Glutamatergic neuron (in vitro differentiated cells): ENCODE measurements at regions not wholly inside any gene's neighbourhood (a gene's known extent, or its start where the extent isn't known, plus 50 kb on each side); places are given as distances from the start of the nearest gene placed in this dataset.

Experiments
- DNase-seq: peaks from one replicate; pipeline ENCODE4 v3.0.0; 2022
- H3K27ac Mint-ChIP-seq: one replicate; pipeline ENCODE4 v1.8.0; 2020; ENCODE audit warnings: mild to moderate bottlenecking, mixed read lengths, inconsistent platforms; ENCODE audit not compliant: unreplicated experiment
- H3K27me3 Mint-ChIP-seq: one replicate; pipeline ENCODE4 v1.8.0; 2020; ENCODE audit warnings: mild to moderate bottlenecking, moderate library complexity, mixed read lengths, inconsistent platforms; ENCODE audit not compliant: unreplicated experiment
- H3K36me3 Mint-ChIP-seq: one replicate; pipeline ENCODE4 v1.8.0; 2020; ENCODE audit warnings: mild to moderate bottlenecking, mixed read lengths, inconsistent platforms; ENCODE audit not compliant: unreplicated experiment
- H3K4me1 Mint-ChIP-seq: one replicate; pipeline ENCODE4 v1.8.0; 2020; ENCODE audit warnings: mild to moderate bottlenecking, low read depth, mixed read lengths, inconsistent platforms; ENCODE audit not compliant: unreplicated experiment
- H3K4me3 Mint-ChIP-seq: one replicate; pipeline ENCODE4 v1.8.0; 2020; ENCODE audit warnings: mild to moderate bottlenecking, mixed read lengths, inconsistent platforms; ENCODE audit not compliant: unreplicated experiment
- H3K9me3 Mint-ChIP-seq: one replicate; pipeline ENCODE4 v1.8.0; 2020; ENCODE audit warnings: mild to moderate bottlenecking, moderate library complexity, mixed read lengths, inconsistent platforms; ENCODE audit not compliant: unreplicated experiment
- TF ChIP-seq, protein P1 (sequence below): fragments of 200-600 bp; sonication (generic); IDR thresholded peaks from one replicate; pipeline ENCODE4 v1.5.0; 2021; ENCODE audit not compliant: partially characterized antibody, unreplicated experiment

DNA sequence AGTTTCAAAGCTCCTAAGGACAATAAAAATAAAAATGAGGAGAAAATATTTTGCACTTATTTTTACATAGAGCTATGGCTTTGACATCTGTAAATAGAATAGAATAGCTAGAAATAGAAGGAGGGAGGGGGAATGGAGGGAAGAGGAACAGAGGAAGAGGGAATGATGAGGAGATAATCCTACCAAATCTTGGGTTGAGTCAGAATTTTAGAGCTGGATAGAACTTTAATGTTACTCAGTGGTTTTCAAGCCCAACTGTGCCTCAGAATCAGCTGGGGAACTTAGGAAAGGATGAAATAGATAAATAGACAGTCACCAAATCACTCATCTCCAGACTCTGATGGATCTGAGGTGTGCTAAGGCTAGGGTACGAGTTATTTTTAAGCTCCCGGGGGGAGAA, 190.3 kb upstream of the FREM1 start:
- TF ChIP-seq, protein P1, sequence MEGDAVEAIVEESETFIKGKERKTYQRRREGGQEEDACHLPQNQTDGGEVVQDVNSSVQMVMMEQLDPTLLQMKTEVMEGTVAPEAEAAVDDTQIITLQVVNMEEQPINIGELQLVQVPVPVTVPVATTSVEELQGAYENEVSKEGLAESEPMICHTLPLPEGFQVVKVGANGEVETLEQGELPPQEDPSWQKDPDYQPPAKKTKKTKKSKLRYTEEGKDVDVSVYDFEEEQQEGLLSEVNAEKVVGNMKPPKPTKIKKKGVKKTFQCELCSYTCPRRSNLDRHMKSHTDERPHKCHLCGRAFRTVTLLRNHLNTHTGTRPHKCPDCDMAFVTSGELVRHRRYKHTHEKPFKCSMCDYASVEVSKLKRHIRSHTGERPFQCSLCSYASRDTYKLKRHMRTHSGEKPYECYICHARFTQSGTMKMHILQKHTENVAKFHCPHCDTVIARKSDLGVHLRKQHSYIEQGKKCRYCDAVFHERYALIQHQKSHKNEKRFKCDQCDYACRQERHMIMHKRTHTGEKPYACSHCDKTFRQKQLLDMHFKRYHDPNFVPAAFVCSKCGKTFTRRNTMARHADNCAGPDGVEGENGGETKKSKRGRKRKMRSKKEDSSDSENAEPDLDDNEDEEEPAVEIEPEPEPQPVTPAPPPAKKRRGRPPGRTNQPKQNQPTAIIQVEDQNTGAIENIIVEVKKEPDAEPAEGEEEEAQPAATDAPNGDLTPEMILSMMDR = no peak
- Mint-ChIP-seq H3K27me3 (no peaks in the 10 kb centered on the region), H3K4me1 (no peaks in the 10 kb centered on the region), H3K9me3 (no peaks in the 10 kb centered on the region), H3K4me3 (no peak overlapping the region), H3K27ac (no peak overlapping the region), H3K36me3 (no peaks in the 10 kb centered on the region)
- DNase-seq = no peak

GRCh38 chr9:15096972-15097371, 186.7 kb upstream of the FREM1 start:
- no peak for DNase-seq
- H3K36me3 Mint-ChIP-seq = no peaks in the 10 kb centered on the region
- no peaks in the 10 kb centered on the region for H3K9me3 Mint-ChIP-seq
- no peaks in the 10 kb centered on the region for H3K4me1 Mint-ChIP-seq
- no peaks in the 10 kb centered on the region for H3K27me3 Mint-ChIP-seq
- no peak overlapping the region for H3K4me3 Mint-ChIP-seq
- H3K27ac Mint-ChIP-seq = no peak overlapping the region
- TF ChIP-seq, protein P1 = peak; percentile 21

DNA sequence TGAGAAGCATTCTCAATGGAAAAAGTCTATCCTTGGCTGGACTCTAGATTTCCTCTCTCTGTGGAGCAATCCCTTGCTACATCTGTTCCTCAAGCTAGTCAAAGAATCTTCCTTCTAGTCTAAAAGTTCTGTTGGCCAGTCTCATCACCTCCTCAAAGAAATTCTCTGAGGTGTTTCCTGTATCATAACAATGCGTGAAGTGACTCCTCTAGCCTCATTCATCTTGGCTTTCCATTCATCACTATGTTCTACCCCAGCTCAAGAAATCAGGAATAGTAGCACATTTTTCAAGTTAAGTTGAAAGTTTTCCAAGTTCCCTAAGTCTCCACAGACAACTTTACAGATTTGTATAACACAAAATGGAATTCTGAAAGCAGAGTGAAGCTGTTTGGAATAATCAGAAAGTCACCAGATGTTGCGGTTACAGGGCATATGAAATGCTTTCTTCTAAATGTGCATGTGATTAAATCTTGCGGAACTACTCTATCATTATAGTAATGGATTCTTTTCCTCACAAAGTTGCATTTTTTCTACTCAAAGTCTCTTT, 176.6 kb upstream of the FREM1 start:
- H3K4me1 Mint-ChIP-seq = no peaks in the 10 kb centered on the region
- no peak for DNase-seq
- no peak overlapping the region for H3K27ac Mint-ChIP-seq
- no peak overlapping the region for H3K4me3 Mint-ChIP-seq
- H3K27me3 Mint-ChIP-seq = no peaks in the 10 kb centered on the region
- TF ChIP-seq, protein P1 = no peak
- H3K36me3 Mint-ChIP-seq = no peaks in the 10 kb centered on the region
- H3K9me3 Mint-ChIP-seq = no peaks in the 10 kb centered on the region

- TF ChIP-seq, protein P1 = no peak
- Mint-ChIP-seq H3K36me3 (no peaks in the 10 kb centered on the region), H3K9me3 (no peaks in the 10 kb centered on the region), H3K27me3 (no peaks in the 10 kb centered on the region), H3K4me3 (no peak overlapping the region), H3K4me1 (no peaks in the 10 kb centered on the region), H3K27ac (no peak overlapping the region)
- DNase-seq = no peak
Measured at GRCh38 chr9:15086156-15086763, 176.0 kb upstream of the FREM1 start.

DNA sequence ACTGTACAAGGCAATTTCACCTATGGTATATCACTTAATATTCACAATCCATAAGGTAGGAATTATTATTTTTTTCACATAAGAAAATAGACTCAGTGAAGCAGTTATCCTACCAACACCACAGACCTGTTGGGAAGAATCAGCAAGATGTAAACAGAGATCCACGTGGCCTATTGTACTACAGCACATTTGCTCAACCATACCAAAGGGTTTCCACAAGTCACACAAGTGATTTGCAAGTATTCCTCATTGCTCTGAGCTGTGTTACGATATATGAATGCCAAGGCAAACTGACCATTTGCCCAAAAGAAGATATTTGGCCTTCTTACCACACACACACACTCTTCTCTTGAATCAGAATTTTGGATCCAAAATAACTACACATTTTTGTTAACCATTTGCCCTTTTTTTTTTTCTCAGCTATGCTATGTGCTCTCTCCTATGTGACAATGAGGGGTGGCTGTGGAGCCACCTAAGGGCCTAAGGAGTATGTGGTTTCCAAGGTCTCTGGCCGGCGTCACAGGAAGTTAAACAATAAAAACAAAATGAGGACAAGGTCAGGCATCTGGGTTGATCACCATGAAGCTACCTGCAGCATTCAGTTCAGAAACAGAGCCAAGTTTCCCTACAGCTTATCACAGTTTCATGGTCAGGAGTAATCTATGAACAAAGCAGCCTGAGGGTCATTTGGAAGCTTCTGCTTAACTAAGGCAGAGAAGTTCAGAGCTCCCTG, 171.0 kb upstream of the FREM1 start:
- H3K27ac Mint-ChIP-seq = no peak overlapping the region
- H3K4me1 Mint-ChIP-seq = no peaks in the 10 kb centered on the region
- no peaks in the 10 kb centered on the region for H3K36me3 Mint-ChIP-seq
- H3K4me3 Mint-ChIP-seq = no peak overlapping the region
- TF ChIP-seq, protein P1 = no peak
- H3K9me3 Mint-ChIP-seq = no peaks in the 10 kb centered on the region
- no peaks in the 10 kb centered on the region for H3K27me3 Mint-ChIP-seq
- no peak for DNase-seq
